ENCODE measurements at regions not wholly inside any gene's neighbourhood (a gene's known extent, or its start where the extent isn't known, plus 50 kb on each side); places are given as distances from the start of the nearest gene placed in this dataset.

DNA sequence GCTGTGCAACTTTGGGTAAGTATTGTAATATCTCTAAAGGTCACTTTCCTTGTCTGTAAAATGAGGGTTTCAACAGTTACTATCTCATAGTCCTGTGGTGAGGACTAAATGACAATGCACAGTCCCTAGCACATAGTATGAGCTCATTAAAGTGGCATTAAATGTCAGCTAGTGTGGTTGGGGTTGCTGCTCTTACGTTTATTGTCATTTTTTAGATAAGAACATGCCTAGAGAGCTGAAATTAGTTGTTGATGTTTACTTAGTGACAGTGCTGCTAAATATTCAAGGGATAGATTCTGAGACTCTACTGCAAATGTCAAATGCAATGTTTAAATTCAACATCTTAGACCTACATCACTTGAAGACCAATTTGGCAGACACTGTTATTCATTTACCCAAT is 356.1 kb upstream of the ETAA1 start:
- DNase-seq (ENCODE audit: low read depth) = no peak

- DNase-seq (ENCODE audit: low read depth) = no peak
These were observed 353.2 kb upstream of the ETAA1 start for GRCh38 chr2:67043781-67044478.

DNA sequence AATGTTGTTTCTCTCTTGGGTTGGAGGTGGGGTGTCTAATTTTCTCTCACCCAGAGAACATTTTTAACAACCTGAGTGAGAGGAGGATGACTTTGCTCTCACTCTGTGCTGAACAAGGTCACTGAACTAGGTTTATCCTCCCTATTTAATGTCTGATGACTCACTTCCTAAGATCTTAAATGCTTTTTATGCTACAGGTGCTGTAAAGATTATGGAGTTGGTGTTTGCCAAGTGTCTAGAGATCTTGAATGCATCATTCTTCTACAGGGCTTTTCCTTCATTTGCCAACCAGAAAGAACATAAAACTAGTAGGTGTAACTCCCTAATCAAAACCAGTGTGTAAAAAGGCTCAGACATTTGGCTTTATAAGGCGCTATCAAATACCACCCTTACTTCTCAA is 350.5 kb upstream of the ETAA1 start:
- no peak for DNase-seq (ENCODE audit: low read depth)

- DNase-seq (ENCODE audit: low read depth) = no peak
These were observed 348.8 kb upstream of the ETAA1 start for GRCh38 chr2:67048314-67048713.

DNA sequence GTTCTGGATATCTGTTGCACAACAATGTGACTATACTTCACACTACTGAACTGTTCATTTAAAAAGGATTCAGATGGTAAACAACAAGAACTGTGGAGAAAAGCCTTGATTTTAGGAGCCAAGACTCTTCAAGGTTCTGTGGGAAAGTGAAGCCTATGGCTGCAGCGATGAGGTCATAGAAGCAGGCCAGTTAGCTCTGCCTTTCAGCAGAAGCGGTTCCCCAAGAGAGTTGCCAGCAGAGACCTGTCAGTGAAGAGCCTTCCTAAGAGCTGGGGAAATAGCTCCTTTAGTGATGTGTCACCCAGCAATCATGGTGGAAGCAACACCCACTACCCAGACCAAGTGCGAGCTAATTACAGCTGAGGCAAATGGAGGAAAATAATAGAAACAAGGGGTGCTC is 346.5 kb upstream of the ETAA1 start:
- peak; percentile 1 for DNase-seq (ENCODE audit: low read depth)

DNA sequence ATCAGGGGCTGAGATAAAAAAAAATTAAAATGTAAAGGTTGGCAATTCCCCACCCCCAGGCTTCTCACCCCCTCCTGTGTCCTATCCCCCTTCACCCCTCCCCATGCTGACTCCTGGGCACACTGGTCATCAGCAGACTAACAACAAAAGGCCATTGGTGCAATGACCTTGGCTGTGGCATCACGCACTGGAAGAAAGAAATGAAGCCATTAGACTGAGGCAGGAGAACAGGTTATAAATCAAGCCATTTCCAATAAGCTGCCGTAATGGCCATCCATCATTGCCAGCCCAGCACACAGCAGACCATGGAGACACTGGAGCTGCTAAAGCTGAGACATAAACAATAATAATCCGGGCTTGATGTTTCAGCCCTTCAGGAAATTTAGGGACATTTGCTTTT is 342.4 kb upstream of the ETAA1 start:
- DNase-seq (ENCODE audit: low read depth) = no peak

- no peak for DNase-seq (ENCODE audit: low read depth)
These were observed 341.5 kb upstream of the ETAA1 start for GRCh38 chr2:67055387-67056304.

DNA sequence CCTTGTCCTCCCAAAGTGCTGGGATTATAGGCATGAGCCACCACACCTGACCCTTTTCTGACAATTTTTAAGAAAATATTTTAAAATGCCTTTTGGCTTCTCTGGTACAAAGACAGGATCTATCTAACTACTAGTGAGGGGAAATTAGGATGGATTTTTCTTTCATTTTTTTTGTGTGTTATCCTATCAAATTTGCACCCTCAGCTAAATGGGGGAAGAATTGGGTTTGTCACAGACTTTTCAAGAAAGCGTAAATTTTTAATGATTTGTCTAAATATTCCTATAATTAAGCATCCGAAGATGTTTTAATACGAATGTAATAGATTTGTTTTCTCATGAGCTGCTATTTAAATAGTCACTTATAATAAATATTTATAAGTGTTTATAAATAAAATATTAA is 340.0 kb upstream of the ETAA1 start:
- DNase-seq (ENCODE audit: low read depth) = no peak

DNA sequence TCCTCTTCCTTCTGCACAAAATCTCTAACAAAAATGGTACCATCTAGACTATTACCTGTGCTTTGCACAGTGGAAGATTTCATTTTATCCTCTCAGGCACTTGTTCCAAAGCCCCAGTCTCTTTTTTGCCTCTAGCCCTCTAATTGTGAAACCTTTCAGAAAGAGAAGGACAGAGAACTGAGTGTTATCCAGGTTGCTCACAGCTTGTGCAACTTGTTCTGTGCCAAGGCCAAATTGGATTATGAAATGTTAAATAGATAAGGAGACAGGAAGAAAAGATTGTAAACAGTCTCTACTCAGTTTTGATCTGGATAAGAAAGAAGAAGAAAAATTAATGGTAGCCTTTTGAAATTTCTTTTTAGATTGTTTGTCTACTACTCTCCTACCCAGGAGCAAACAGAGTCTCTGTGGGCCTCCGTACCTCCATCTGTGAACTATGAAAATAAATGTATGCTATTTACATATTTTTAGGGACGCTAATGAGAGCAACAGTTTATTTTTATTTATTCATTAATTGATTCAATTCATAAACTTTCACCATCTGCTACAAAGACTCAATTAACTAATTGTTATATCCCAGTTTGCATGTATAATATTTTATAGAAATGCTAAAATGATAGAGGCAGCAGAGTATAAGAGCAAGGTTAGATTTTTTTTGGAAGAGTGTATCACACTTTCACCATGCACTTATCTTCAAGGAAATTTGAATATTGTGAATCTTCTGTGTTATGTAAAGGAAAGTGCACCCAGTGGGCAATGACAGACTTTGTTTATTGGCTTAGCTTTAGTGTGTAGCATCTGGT is 339.0 kb upstream of the ETAA1 start:
- DNase-seq (ENCODE audit: low read depth) = no peak

DNA sequence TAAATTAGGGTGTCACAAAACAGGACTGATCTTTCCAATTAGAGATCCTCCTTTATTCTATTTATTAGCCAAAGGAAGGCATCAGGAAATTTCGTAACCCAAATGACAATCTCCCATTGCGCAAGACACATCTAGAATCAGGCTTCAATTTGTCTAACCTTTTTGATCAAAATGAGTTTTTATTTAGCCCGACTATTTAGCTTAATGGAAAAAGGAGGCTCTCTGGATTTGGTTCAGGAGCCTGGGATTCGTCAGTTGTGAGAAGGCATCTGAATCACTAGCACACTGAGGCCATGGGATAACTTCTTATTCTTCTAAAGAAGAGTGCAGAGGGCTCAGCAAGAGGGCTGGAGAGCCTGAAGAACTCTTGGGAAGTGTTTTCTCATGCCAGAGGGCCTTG is 332.1 kb upstream of the ETAA1 start:
- DNase-seq (ENCODE audit: low read depth) = no peak

GRCh38 chr2:67066782-67067181 is 330.4 kb upstream of the ETAA1 start:
- no peak for DNase-seq (ENCODE audit: low read depth)

DNA sequence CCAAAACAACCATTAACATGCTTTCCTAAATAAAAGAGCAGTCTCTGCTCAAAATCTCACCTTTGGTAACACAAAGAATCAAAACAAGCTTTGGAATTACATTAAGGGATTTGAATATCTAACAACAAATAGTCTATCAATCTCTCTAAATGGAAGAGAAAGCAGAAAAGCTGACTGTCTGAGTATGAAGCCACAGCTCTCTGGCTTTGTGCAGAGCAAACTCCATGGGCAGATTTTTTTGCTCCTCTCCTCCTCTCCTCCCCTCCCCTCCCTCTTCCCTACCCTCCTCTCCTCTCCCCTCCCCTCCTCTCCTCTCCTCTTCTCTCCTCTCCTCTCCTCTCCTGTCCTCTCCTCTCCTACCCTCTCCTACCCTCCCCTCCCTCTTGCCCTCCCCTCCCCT is 329.5 kb upstream of the ETAA1 start:
- DNase-seq (ENCODE audit: low read depth) = no peak

GRCh38 chr2:67070826-67071225 is 326.3 kb upstream of the ETAA1 start:
- DNase-seq (ENCODE audit: low read depth) = no peak

GRCh38 chr2:67075056-67075455 is 322.1 kb upstream of the ETAA1 start:
- DNase-seq (ENCODE audit: low read depth) = no peak

DNA sequence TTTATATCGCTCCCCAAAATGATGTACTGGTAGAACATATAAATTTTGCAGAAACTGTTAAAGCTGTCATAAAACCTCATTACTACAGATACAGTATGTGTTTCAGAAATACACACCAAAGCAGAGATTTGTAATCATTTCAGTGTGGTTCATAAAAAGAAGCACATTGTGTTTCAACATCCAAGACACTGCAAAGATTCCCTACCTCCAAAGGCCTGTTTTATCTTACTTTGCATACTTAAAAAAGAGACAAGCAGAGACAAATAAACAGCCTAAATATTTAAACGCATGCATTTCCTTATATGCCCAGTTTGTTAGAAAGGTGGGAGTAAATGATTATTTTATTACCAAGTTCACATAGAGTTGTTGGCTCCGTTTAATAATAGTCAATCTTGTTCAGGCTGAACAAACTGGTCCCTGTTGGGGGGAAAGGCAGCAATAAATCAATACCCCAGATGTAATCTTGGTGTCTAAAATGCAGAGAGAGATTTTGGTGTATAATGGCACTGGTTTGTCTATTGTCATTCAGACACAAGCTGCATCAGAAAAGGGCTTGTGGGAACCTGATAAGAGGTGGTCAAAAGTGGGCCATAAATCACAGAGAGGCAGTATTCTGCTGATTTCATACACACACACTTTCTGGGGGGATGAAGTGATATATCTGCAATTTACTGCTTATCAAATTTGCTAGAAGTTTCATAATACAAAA is 321.4 kb upstream of the ETAA1 start:
- no peak for DNase-seq (ENCODE audit: low read depth)

DNA sequence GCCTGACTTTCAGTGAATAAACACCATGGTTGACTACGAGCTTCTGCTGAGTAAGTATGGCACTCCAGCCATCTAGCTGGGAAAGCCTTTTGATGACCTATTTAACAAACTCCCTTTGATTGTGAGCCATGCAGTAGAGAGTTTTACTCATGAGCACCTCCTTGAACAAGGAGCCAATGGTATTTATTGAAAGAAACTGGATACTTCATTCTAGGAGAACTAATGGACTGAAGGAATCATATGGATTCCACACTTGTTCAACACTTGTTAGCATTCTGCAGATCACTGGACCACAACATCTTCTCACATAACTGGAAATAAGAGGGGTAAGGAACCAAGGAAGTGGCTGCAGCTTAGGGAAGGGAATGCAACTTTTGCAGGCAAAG is 320.9 kb upstream of the ETAA1 start:
- DNase-seq (ENCODE audit: low read depth) = no peak

- no peak for DNase-seq (ENCODE audit: low read depth)
These were observed 317.4 kb upstream of the ETAA1 start for GRCh38 chr2:67079729-67080128.

DNA sequence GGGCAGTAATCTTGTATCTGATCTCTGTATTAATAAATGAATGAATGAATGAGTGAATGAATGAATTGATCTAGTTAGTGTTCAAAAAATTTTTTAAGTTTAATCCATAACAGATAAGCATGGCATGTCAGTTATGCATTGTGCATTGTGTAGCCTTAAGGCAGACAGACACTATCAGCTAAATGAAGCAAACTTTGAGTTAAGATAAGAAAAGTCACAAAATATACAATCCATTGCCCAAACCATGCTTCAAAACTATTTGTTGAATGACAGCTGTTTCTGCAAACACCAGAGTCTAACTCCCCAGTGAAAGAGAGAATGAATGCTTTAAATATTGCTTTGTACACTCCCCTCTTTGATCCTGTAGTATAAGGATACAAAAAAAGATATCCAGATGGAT is 314.3 kb upstream of the ETAA1 start:
- DNase-seq (ENCODE audit: low read depth) = no peak

- DNase-seq (ENCODE audit: low read depth) = no peak
These were observed 313.2 kb upstream of the ETAA1 start for GRCh38 chr2:67083951-67084350.

GRCh38 chr2:67085146-67085545 is 312.0 kb upstream of the ETAA1 start:
- no peak for DNase-seq (ENCODE audit: low read depth)

- DNase-seq (ENCODE audit: low read depth) = no peak
These were observed 305.5 kb upstream of the ETAA1 start for GRCh38 chr2:67091681-67092080.

- DNase-seq (ENCODE audit: low read depth) = no peak
These were observed 302.0 kb upstream of the ETAA1 start for GRCh38 chr2:67095121-67095520.
